NCI-H460 (cell line): ENCODE measurements at regions not wholly inside any gene's neighbourhood (a gene's known extent, or its start where the extent isn't known, plus 50 kb on each side); places are given as distances from the start of the nearest gene placed in this dataset.

Experiments
- DNase-seq: peaks from one replicate; pipeline ENCODE4 v3.0.0-alpha.2; 2016; ENCODE audit warnings: low read depth; ENCODE audit errors: extremely low read depth

GRCh38 chr7:13508586-13508985 lies 480.9 kb downstream of the ETV1 start:
- DNase-seq = no peak

DNA sequence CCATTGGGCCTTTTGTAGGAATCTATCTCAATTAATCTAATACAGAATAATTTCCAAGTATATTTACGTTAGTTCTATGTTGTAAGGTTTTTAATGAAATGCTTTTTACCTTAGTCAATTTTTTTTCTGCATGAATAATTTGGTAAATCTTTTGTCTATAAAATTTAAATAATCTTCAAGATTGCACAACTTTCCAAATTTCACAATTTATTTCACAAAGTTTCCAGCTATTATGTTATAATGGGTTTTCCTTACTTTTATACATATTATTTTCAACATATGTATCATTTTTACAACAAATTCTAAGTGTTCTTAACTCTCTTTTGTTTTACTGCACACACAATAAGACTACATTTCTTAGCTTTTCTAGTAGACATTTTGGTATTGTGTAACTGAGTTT lies 470.7 kb downstream of the ETV1 start:
- DNase-seq = no peak

DNA sequence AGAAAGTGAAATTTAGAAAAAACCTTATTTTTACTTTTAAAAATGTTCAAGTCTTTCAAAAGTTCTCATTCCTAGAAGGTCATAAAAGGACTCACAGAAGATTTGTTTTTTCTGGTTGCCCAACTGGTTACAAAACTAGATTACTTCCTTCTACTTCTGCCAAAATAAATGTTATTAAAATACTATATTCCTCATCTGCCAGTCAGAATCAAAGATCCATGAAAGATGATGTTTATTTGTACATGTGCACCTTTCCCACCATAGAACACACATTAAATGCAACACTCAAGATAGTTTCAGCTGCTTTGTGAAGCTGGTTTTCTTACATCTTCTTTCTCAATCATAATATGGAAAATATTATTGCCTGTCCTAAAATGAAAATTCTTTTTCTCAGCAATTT lies 465.4 kb downstream of the ETV1 start:
- DNase-seq = no peak

DNA sequence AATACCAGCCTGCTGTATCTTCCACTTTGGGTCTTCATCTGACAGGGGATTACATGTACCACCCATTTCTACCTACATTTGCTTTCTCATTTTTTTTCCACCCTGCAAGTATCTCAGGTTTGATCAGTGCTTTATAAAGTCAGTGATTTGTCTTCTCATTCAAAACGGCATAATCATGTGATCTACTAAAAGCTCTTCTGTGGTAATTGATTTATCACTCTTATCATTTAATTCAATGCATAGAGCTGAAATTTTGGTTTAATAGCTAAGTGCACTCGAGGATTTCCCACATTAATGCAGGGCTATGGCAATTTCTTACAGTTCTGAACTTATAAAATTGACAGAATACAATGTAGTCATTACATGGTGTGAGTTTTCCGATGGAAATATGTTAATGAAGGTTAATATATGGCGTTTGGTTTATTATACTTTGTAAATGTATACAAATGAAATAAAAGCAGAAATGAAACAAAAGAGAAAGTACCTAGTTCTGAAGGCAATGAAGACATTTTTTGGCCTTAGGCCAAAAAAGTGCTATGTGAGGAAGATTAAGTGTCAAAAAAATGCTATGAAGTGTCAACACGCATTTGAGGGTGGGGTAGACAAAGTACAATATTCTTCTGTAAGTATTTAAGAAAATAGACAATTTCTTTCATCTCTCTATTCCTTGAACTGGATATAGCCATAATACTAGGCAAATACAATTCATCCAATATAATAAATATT lies 457.3 kb downstream of the ETV1 start:
- DNase-seq = no peak

- no peak for DNase-seq
These were observed 450.8 kb downstream of the ETV1 start for GRCh38 chr7:13538669-13539068.

DNA sequence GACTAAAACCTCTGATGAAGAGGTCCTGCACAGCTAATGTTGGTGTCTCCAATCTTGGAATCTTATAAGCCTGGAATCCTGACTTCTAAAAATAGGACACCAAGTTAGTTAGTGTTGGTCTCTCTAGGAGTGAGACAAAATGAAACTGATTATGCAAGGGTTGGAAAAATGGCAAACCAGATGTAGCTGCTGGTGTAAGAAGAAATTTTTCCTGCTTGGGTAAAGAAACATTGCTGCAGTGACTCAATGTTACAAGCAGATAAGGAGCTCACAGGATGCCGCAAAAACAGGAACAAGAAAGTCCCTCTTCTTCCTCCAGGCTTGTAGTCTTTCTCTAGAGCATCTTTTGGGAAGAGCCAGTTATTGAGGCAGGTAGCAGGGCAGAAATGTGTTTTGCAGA lies 449.0 kb downstream of the ETV1 start:
- DNase-seq = no peak

DNA sequence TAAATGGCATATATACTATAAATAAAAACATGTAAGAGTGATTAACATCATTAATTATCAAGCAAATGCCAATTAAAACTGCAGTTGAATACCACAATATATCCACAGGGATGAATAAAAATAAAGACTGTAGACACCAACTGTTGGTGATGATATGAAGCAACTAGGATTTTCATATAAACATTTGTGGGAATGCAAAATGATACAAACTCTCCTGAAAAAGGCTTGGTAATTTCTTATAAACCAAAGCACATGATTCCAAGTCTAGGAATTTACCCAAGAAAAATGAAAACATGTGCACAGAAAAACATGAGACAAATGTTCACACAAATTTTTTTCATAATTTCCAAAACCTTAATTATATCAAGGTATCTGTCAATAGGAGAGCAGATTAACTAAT lies 448.1 kb downstream of the ETV1 start:
- no peak for DNase-seq

DNA sequence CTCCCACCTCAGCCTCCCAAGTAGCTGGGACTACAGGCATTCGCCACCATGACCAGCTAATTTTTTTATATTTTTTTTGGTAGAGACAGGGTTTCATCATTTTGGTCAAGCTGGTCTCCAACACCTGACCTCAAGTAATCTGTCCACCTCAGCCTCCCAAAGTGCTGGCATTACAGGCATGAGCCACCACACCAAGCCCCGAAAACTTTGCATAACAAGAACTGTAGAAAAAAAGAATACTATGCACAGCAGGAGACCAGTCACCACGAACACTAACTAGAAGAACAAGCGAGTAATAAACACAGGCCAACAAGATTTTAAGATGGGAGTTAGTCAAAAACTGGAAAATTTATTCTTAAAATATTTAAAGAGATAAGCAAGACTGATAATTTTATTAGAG lies 447.0 kb downstream of the ETV1 start:
- no peak for DNase-seq

GRCh38 chr7:13551503-13551902 lies 438.0 kb downstream of the ETV1 start:
- DNase-seq = no peak

- no peak for DNase-seq
These were observed 429.0 kb downstream of the ETV1 start for GRCh38 chr7:13560441-13560840.

- no peak for DNase-seq
These were observed 426.2 kb downstream of the ETV1 start for GRCh38 chr7:13563257-13563656.

DNA sequence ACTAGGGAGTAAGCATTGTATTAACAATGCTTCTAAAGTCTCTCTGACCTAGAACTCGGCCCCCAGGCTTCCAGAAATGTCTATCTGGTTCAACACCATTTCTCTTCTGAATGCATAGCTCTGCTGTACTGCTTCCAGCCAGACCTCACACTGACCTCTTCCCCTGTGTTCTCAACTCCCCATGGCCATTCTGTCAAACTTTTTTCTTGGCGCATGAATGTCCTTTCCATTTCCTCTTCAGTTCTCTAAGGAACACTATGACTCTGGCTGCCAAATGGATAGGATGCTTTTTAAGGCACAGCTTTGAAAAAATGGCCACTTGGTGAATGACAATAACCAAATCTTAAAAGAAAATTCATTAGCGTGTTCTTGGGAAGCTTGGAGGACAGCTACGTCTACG lies 425.8 kb downstream of the ETV1 start:
- DNase-seq = no peak

GRCh38 chr7:13577566-13578145 lies 411.8 kb downstream of the ETV1 start:
- DNase-seq = no peak

- no peak for DNase-seq
These were observed 411.2 kb downstream of the ETV1 start for GRCh38 chr7:13578294-13578693.

- DNase-seq = no peak
These were observed 408.4 kb downstream of the ETV1 start for GRCh38 chr7:13581097-13581496.

GRCh38 chr7:13593854-13594253 lies 395.6 kb downstream of the ETV1 start:
- DNase-seq = no peak

DNA sequence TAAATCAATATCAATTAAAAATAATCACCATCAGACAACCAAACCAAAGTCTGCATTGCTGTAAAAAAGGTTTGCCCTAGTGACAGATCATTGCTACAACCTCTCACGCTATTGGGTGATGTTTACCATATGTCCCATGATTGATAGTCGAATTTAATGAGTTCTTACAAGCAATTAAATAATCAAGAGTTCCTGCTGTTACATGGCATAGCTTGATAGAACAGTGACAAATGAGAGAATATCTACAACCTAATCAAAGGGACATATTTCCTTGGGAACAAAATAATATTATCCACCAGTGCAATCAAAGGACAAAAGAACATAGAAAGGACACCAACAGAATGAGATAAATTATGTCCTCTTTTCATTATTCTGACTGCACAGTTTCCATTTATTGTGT lies 387.4 kb downstream of the ETV1 start:
- no peak for DNase-seq

GRCh38 chr7:13603016-13603415 lies 386.4 kb downstream of the ETV1 start:
- DNase-seq = no peak

DNA sequence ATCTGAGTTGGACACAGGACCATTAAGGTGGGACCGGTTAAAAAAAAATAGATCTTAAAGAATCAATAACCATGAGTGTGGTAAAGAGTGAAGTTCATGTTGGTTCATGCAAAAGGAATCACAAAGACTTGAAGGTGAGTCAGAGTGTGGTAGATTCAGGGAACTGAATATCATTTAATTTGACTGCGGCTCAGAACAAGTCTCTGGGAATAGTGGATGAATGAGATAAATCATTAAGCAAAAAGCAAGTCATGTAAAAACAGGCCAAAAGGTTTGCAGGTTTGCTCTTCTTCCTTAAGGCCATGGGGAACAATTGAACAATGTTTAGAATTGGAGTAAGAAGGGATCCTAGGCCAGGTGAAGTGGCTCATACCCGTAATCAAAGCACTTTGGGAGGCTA lies 385.8 kb downstream of the ETV1 start:
- DNase-seq = no peak

DNA sequence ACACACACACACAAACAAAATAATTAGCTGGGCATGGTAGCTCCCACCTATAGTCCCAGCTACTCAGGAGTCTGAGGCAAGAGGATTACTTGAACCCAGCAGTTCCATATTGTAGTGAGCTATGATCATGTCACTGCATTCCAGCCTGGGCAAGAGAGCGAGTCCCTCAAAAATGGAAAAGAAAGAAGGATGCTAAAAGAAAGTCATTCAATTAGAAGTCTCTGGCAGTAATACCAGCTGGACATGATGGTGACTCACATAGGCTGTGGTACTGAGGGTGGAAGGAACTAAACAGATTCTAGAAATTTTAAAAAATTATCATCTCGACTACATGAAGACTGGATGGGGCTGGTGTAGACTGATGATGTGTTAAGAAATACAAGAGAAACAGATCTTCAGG lies 385.3 kb downstream of the ETV1 start:
- DNase-seq = no peak

- no peak for DNase-seq
These were observed 379.1 kb downstream of the ETV1 start for GRCh38 chr7:13610372-13610771.

DNA sequence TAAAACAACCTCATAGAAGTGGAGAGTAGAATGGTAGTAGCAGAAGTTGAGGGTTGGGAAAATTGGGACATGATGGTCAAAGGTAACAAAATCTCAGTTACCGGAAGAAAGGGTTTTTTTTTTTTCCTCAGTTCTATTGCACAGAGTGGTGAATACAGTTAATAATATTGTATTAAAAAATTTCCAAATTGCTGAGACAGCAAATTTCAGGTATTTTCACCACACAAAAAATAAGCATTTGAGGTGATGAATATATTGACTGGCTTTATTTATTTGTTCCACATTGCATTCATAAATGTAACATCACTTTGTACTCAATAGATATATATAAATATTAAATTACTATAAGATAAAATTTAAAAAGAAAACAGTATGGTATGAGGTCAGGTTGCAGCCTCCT lies 373.8 kb downstream of the ETV1 start:
- DNase-seq = no peak

DNA sequence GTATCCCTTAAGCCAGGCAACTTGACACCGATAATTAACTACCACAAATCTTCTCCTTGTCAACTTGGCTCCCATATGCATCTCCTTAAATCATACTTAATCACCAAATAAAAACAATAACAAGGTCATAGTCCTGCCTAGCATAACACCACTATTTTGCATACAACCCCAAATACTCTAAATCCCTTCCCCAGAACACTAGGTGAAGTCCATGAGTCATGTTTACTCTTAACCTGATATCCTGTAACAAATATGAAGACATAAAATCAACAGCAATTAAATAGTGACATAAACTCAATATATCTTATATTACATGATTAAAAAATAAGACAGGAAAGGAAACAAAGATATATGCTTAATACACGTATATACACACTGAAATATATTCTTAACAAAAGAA lies 362.0 kb downstream of the ETV1 start:
- no peak for DNase-seq
